WTC11 (cell line): ENCODE measurements at regions not wholly inside any gene's neighbourhood (a gene's known extent, or its start where the extent isn't known, plus 50 kb on each side); places are given as distances from the start of the nearest gene placed in this dataset.

Source experiments
- ATAC-seq: fragments of 200-7000 bp; cut with Tn5 transposase; 2 replicates; pipeline ENCODE4 v1.10.0; 2021; ENCODE audit warnings: mild to moderate bottlenecking, moderate library complexity
- CTCF ChIA-PET: fragments of 300-600 bp; sonication (Branson Sonifier 250); formaldehyde crosslinking; loops from one replicate; lab custom pipeline; 2021; ENCODE audit warnings: antibody characterized with exemption; lab: Charles Lee
- POLR2A ChIA-PET: fragments of 350-600 bp; sonication (Branson Sonifier 250); formaldehyde crosslinking; loops from one replicate; lab custom pipeline; 2021; ENCODE audit warnings: antibody characterized with exemption; lab: Charles Lee
- DNase-seq: peaks from one replicate; pipeline ENCODE4 v3.0.0; 2021; ENCODE audit warnings: low spot score
- H3K27ac Mint-ChIP-seq: 2 replicates; pipeline ENCODE4 v1.8.0; 2021; ENCODE audit warnings: mixed read lengths
- H3K27me3 Mint-ChIP-seq: 2 replicates; pipeline ENCODE4 v1.8.0; 2021; ENCODE audit warnings: low read depth, mild to moderate bottlenecking, moderate library complexity, mixed read lengths
- H3K36me3 Mint-ChIP-seq: 2 replicates; pipeline ENCODE4 v1.8.0; 2021; ENCODE audit warnings: mixed read lengths
- H3K4me1 Mint-ChIP-seq: 2 replicates; pipeline ENCODE4 v1.8.0; 2022; ENCODE audit warnings: mixed read lengths
- H3K4me3 Mint-ChIP-seq: 2 replicates; pipeline ENCODE4 v1.8.0; 2021; ENCODE audit warnings: mild to moderate bottlenecking, moderate library complexity, mixed read lengths
- H3K9me3 Mint-ChIP-seq: 2 replicates; pipeline ENCODE4 v1.8.0; 2021; ENCODE audit warnings: mixed read lengths
- CREB1 ChIP-seq: sonication (generic); formaldehyde crosslinking; IDR thresholded peaks from 2 replicates; pipeline ENCODE4 v1.8.0; 2023; ENCODE audit warnings: mild to moderate bottlenecking, missing genetic modification reagents
- GTF2I ChIP-seq: fragments of 250-450 bp; sonication (Bioruptor Pico); conservative IDR thresholded peaks from 2 replicates; pipeline ENCODE4 v1.4.0; 2021; ENCODE audit warnings: mild to moderate bottlenecking
- HMGA2 ChIP-seq: fragments of 250-450 bp; sonication (Bioruptor Pico); IDR thresholded peaks from 2 replicates; pipeline ENCODE4 v1.4.0; 2021; ENCODE audit warnings: mild to moderate bottlenecking, moderate library complexity
- JAZF1 ChIP-seq: fragments of 250-450 bp; sonication (Bioruptor Pico); IDR thresholded peaks from 2 replicates; pipeline ENCODE4 v1.9.0; 2021; ENCODE audit warnings: moderate library complexity, mild to moderate bottlenecking, inconsistent platforms
- KAT7 ChIP-seq: sonication (generic); formaldehyde crosslinking; IDR thresholded peaks from 2 replicates; pipeline ENCODE4 v1.8.1; 2023; ENCODE audit warnings: missing genetic modification reagents, mild to moderate bottlenecking, borderline replicate concordance
- RORB ChIP-seq: fragments of 250-450 bp; sonication (Bioruptor Pico); IDR thresholded peaks from 2 replicates; pipeline ENCODE4 v1.9.0; 2021; ENCODE audit warnings: mild to moderate bottlenecking
- TEAD1 ChIP-seq: sonication (generic); formaldehyde crosslinking; IDR thresholded peaks from 2 replicates; pipeline ENCODE4 v1.8.0; 2022; ENCODE audit warnings: mild to moderate bottlenecking, missing genetic modification reagents
- ZNF219 ChIP-seq: sonication (generic); formaldehyde crosslinking; IDR thresholded peaks from 2 replicates; pipeline ENCODE4 v1.8.0; 2023; ENCODE audit warnings: missing genetic modification reagents, mild to moderate bottlenecking, borderline replicate concordance
- ZNF423 ChIP-seq: fragments of 250-450 bp; sonication (Bioruptor Pico); IDR thresholded peaks from 2 replicates; pipeline ENCODE4 v2.1.2; 2022; ENCODE audit warnings: mild to moderate bottlenecking, moderate library complexity
- TF ChIP-seq, protein P1 (sequence below): sonication (generic); formaldehyde crosslinking; IDR thresholded peaks from 2 replicates; pipeline ENCODE4 v1.8.1; 2023; ENCODE audit warnings: mild to moderate bottlenecking, missing genetic modification reagents, moderate library complexity
- TF ChIP-seq, protein P2 (sequence below): sonication (generic); formaldehyde crosslinking; IDR thresholded peaks from 2 replicates; pipeline ENCODE4 v1.8.0; 2023; ENCODE audit warnings: missing genetic modification reagents, mild to moderate bottlenecking, borderline replicate concordance
- TF ChIP-seq, protein P3 (sequence below): sonication (generic); formaldehyde crosslinking; IDR thresholded peaks from 2 replicates; pipeline ENCODE4 v1.8.1; 2023; ENCODE audit warnings: mild to moderate bottlenecking, missing genetic modification reagents
- TF ChIP-seq, protein P4 (sequence below): sonication (generic); formaldehyde crosslinking; conservative IDR thresholded peaks from 2 replicates; pipeline ENCODE4 v1.8.1; 2022; ENCODE audit warnings: mild to moderate bottlenecking, missing genetic modification reagents
- TF ChIP-seq, protein P5 (sequence below): sonication (generic); formaldehyde crosslinking; IDR thresholded peaks from 2 replicates; pipeline ENCODE4 v1.8.0; 2022; ENCODE audit warnings: mild to moderate bottlenecking, missing genetic modification reagents
- TF ChIP-seq, protein P6 (sequence below): sonication (generic); formaldehyde crosslinking; IDR thresholded peaks from 2 replicates; pipeline ENCODE4 v1.8.1; 2022; ENCODE audit warnings: missing genetic modification reagents, borderline replicate concordance
- TF ChIP-seq, protein P7 (sequence below): fragments of 250-450 bp; sonication (Bioruptor Pico); conservative IDR thresholded peaks from 2 replicates; pipeline ENCODE4 v1.9.0; 2021; ENCODE audit warnings: mild to moderate bottlenecking
- TF ChIP-seq, protein P8 (sequence below): fragments of 250-450 bp; sonication (Bioruptor Pico); IDR thresholded peaks from 2 replicates; pipeline ENCODE4 v1.8.0; 2021; ENCODE audit warnings: mild to moderate bottlenecking

DNA sequence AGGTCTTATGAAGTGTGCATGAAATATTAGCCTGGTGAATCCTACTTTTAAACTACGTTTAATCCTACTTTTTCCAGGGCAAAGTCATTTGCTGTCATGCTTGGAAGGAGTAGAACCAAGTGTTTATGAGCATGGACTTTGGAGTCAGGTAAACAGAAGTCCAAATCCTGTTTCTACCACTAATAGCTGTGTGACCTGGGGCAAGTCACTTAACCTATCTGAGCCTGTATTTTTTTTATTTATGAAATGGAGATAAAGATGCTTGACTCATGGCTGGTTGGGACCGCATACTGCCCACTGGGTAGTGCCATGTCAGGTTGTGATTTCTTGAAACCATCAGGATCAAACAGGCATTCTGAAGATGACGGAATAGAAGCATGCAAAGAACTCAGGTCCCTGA lies 249.6 kb downstream of the BAMBI start (continued):
- TF ChIP-seq, protein P1, sequence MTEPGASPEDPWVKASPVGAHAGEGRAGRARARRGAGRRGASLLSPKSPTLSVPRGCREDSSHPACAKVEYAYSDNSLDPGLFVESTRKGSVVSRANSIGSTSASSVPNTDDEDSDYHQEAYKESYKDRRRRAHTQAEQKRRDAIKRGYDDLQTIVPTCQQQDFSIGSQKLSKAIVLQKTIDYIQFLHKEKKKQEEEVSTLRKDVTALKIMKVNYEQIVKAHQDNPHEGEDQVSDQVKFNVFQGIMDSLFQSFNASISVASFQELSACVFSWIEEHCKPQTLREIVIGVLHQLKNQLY = no peak

DNA sequence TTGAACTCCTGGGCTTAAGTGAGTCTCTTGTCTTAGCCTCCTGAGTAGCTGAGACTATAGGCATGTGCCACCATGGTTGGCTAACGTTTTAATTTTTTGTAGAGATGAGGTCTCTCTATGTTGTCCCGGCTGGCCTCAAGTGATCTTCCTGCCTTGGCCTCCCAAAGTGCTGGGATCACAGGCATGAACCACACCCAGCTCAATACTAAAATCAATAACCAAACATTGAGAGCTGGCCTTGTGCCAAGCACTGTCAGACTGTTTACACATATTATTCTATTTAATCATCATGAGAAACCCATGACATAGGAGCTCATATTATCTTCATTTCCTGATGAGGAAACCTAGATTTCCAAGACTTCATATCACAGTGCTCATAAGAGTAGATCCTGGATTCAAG lies 251.2 kb downstream of the BAMBI start:
- TF ChIP-seq, protein P2, sequence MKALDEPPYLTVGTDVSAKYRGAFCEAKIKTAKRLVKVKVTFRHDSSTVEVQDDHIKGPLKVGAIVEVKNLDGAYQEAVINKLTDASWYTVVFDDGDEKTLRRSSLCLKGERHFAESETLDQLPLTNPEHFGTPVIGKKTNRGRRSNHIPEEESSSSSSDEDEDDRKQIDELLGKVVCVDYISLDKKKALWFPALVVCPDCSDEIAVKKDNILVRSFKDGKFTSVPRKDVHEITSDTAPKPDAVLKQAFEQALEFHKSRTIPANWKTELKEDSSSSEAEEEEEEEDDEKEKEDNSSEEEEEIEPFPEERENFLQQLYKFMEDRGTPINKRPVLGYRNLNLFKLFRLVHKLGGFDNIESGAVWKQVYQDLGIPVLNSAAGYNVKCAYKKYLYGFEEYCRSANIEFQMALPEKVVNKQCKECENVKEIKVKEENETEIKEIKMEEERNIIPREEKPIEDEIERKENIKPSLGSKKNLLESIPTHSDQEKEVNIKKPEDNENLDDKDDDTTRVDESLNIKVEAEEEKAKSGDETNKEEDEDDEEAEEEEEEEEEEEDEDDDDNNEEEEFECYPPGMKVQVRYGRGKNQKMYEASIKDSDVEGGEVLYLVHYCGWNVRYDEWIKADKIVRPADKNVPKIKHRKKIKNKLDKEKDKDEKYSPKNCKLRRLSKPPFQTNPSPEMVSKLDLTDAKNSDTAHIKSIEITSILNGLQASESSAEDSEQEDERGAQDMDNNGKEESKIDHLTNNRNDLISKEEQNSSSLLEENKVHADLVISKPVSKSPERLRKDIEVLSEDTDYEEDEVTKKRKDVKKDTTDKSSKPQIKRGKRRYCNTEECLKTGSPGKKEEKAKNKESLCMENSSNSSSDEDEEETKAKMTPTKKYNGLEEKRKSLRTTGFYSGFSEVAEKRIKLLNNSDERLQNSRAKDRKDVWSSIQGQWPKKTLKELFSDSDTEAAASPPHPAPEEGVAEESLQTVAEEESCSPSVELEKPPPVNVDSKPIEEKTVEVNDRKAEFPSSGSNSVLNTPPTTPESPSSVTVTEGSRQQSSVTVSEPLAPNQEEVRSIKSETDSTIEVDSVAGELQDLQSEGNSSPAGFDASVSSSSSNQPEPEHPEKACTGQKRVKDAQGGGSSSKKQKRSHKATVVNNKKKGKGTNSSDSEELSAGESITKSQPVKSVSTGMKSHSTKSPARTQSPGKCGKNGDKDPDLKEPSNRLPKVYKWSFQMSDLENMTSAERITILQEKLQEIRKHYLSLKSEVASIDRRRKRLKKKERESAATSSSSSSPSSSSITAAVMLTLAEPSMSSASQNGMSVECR = no peak
- TF ChIP-seq, protein P3, sequence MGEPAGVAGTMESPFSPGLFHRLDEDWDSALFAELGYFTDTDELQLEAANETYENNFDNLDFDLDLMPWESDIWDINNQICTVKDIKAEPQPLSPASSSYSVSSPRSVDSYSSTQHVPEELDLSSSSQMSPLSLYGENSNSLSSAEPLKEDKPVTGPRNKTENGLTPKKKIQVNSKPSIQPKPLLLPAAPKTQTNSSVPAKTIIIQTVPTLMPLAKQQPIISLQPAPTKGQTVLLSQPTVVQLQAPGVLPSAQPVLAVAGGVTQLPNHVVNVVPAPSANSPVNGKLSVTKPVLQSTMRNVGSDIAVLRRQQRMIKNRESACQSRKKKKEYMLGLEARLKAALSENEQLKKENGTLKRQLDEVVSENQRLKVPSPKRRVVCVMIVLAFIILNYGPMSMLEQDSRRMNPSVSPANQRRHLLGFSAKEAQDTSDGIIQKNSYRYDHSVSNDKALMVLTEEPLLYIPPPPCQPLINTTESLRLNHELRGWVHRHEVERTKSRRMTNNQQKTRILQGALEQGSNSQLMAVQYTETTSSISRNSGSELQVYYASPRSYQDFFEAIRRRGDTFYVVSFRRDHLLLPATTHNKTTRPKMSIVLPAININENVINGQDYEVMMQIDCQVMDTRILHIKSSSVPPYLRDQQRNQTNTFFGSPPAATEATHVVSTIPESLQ = no peak
- TF ChIP-seq, protein P4, sequence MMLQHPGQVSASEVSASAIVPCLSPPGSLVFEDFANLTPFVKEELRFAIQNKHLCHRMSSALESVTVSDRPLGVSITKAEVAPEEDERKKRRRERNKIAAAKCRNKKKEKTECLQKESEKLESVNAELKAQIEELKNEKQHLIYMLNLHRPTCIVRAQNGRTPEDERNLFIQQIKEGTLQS (CRISPR knock-in tag) = no peak
- TF ChIP-seq HMGA2 (CRISPR knock-in tag) (no peak), GTF2I (no peak), RORB (no peak), CREB1 (CRISPR knock-in tag) (no peak), JAZF1 (CRISPR knock-in tag) (no peak), ZNF423 (CRISPR knock-in tag) (no peak), TEAD1 (no peak), ZNF219 (CRISPR knock-in tag) (no peak), KAT7 (CRISPR knock-in tag) (no peak)
- TF ChIP-seq, protein P5, sequence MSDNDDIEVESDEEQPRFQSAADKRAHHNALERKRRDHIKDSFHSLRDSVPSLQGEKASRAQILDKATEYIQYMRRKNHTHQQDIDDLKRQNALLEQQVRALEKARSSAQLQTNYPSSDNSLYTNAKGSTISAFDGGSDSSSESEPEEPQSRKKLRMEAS = no peak
- TF ChIP-seq, protein P6, sequence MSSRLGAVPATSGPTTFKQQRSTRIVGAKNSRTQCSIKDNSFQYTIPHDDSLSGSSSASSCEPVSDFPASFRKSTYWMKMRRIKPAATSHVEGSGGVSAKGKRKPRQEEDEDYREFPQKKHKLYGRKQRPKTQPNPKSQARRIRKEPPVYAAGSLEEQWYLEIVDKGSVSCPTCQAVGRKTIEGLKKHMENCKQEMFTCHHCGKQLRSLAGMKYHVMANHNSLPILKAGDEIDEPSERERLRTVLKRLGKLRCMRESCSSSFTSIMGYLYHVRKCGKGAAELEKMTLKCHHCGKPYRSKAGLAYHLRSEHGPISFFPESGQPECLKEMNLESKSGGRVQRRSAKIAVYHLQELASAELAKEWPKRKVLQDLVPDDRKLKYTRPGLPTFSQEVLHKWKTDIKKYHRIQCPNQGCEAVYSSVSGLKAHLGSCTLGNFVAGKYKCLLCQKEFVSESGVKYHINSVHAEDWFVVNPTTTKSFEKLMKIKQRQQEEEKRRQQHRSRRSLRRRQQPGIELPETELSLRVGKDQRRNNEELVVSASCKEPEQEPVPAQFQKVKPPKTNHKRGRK (CRISPR knock-in tag) = no peak
- TF ChIP-seq, protein P7, sequence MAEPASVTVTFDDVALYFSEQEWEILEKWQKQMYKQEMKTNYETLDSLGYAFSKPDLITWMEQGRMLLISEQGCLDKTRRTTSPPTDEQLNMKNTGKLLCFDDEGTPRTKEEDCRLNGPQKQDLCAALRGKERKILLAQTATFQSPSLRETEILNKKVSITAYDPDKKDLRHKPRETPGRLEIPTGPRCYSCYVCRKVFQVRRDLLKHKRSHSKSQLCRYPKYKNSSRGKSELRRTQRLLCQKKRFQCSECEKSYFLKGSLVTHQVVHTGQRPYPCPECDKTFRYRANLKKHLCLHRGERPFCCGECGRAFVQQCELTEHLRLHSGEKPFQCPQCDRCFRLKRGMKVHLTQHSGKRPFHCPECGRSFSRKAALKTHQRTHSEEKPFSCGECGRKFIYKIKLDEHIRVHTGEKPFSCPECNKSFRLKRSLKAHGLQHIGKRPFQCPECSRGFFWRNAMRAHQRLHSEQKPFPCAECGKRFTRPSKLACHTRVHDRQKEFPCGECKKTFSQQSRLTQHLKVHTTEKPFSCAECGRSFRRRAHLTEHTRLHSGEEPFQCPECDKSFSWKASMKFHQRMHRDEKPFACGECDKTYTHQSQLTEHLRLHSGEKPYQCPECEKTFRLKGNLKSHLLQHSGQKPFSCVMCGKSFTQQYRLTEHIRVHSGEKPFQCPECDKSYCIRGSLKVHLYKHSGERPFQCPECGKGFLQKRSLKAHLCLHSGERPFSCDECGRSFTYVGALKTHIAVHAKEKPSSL (CRISPR knock-in tag) = no peak
- TF ChIP-seq, protein P8, sequence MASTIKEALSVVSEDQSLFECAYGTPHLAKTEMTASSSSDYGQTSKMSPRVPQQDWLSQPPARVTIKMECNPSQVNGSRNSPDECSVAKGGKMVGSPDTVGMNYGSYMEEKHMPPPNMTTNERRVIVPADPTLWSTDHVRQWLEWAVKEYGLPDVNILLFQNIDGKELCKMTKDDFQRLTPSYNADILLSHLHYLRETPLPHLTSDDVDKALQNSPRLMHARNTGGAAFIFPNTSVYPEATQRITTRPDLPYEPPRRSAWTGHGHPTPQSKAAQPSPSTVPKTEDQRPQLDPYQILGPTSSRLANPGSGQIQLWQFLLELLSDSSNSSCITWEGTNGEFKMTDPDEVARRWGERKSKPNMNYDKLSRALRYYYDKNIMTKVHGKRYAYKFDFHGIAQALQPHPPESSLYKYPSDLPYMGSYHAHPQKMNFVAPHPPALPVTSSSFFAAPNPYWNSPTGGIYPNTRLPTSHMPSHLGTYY = no peak
- CTCF ChIA-PET = interaction anchor here (1.5 kb wide), 1 partner anchor 11 kb away, joined by 5 read pairs; no protein-coding TSS in a partner anchor
- Mint-ChIP-seq H3K36me3 (peaks cover 2% of the 10 kb centered on the region), H3K27me3 (peaks cover under 1% of the 10 kb centered on the region; the same call in 1 of the 2 replicates), H3K9me3 (peaks cover 21% of the 10 kb centered on the region), H3K4me1 (peaks cover 18% of the 10 kb centered on the region), H3K4me3 (no peak overlapping the region), H3K27ac (no peak overlapping the region)
- no peak for ATAC-seq
- POLR2A ChIA-PET = no interaction called here
- DNase-seq = no peak
